GM21737 (cell line): ENCODE measurements at regions not wholly inside any gene's neighbourhood (a gene's known extent, or its start where the extent isn't known, plus 50 kb on each side); places are given as distances from the start of the nearest gene placed in this dataset.

Experiments
- ATAC-seq: cut with Tn5 transposase; IDR thresholded peaks from one replicate; pipeline ENCODE4 v1.9.1; 2021; ENCODE audit warnings: mild to moderate bottlenecking, moderate library complexity; ENCODE audit not compliant: unreplicated experiment

DNA sequence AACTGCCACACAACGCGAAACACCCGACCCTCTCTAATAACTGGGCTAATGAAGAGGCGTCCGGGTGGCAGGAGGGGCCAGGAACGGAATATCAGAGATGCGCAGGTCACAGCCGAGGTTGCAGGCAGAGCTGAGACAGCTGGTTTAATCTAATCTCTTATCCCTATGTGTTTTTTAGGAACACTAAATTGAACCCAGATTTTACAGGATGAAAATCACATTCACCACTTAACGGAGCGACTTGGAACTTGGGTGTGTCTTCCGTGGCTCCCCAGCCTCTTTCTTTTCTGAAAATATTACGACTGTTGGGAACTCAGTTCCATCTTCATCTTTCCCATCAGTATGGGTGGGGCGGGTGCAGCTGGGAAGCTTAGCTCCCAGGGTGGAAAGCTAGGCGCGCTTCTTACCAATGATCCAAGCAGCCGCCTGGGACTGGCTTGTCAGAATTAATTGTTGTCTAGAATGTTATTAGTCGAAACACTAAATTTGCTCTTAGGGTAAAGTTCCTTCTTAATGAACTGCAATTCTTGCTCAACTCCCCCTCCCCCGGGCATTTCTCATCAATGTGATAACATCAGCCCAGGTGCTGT, 92.5 kb downstream of the IRX2 start:
- no peak for ATAC-seq

DNA sequence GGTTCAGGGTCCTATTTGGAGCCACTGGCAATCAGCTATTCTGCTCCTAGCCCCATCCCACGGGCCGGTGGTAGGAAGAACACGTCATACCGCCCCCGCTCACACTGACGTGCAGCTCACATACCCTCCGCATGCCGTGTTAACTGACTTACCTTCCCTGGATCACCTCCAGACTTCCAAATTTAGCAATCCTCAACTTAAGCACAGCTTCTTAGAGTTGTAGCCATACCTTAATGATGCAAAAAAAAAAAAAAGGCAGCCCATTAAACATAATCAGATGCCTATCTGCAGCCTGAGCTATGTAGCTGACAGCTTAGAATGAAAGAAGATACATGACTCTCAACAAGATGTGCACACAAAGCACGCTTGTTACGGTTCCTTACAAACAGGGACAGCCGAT, 93.0 kb downstream of the IRX2 start:
- ATAC-seq, result no peak

GRCh38 chr5:2657151-2657550, 94.3 kb downstream of the IRX2 start:
- no peak for ATAC-seq

- ATAC-seq, result no peak
Measured at GRCh38 chr5:2656206-2656605, 95.3 kb downstream of the IRX2 start.

- ATAC-seq, result no peak
Measured at GRCh38 chr5:2653991-2654390, 97.5 kb downstream of the IRX2 start.

- ATAC-seq, result no peak
Measured at GRCh38 chr5:2651116-2651515, 100.4 kb downstream of the IRX2 start.

DNA sequence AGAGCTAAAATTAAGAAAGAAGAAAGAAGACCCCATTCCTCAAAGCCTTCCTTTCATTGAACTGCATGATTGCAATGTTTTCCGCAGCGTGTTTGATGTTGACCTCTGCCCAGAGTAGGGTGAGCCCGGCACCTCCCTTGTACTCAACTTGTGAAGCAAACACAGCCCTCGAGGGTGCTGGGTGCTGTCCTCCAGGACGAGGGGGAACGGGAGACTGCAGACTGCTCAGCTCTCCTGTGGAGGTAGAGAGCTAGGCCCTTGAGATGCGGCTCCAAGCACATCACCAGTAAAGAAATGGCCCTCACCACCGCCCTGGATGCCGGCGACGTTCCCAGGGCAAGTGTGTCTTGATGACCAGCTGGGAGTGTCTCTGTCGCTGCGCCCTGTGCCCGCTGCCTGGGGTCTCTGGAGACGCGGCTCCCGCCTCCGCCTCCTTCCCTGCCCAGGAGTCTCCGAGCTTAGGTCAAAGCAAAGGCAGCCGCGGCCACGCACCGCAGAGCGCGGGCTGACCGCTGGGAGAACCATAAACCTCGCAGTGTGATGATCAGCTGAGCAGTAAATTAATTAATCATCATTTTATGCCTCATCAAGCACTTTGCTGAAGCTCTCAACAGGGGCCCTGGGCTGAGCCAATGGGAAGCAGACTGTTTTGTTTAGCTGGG, 108.7 kb downstream of the IRX2 start:
- ATAC-seq, result no peak

GRCh38 chr5:2640717-2641116, 110.8 kb downstream of the IRX2 start:
- no peak for ATAC-seq

DNA sequence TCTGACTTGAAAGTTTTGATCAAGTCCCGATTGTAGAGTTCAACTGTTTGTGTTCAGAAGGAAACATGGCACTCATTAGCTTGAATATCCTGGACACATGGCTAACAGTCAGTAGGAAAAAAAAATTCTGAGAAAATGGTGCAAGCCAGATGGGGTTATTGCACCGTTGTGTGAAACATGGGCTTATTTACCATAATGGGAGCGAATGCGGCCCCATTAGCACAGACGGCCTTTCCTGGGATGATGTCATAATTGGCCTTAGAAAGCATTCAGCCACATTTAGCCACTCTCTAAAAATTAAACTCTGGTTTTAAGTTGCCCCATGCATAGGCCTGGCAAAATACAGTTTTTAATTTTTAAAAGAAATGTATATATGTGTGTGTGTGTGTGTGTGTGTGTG, 112.1 kb downstream of the IRX2 start:
- no peak for ATAC-seq

DNA sequence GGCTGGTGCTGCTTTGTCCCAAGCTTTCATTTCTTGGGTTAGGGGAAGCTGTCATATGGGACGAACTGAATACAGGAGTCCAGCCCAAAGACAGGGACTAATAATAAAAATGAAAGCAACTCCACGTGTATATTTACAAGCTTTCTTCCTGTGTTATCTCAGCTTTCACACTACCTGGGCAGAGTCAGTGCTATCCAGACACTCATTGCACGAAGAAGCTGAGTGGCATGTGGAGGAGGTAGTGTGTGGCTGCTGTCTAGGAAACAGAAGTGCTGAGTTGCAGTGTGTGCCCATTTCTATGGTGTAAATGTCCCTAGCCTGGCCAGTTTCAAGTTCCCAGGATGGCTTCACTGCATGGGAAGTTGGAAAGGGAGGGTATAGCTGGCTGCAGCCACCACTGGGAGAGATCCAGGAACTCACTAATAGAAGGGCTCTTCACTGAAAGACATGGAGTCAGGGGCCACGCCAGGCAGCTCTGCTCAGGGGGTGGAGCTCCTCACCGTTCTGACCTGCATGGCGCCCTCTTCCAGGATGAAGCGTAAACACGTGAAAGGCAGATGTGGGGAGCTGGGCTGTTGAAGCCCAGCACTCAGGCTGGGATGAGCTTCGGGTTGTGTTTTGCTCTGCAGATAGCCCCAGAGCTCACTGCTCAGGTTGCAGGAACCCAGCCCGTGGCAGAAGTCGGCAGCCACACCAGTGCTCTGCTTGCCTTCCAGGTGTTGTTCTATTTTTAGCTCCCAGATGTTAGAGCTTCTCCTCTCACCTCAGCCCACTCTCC, 116.9 kb downstream of the IRX2 start:
- ATAC-seq, result no peak

- ATAC-seq, result no peak
Measured at GRCh38 chr5:2633992-2634391, 117.5 kb downstream of the IRX2 start.

DNA sequence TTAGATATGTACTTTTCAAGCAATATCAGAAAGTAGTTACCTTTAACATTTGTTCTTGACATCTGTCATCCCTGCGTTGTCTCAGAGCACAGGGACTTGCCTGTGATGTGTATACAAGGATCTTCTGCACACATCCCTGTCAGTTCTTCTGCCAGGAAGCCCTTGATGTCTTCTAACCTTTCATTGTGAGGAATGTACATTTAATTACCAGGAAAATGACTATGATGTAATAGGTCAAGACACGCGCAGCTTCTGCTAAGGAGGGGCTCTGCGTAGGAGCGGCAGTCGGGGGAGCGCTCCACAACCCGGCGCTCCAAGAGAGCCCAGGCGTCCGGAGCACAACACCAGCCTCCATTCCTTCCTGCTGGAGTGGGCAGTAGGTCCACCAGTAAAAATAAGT, 119.7 kb downstream of the IRX2 start:
- ATAC-seq, result no peak

DNA sequence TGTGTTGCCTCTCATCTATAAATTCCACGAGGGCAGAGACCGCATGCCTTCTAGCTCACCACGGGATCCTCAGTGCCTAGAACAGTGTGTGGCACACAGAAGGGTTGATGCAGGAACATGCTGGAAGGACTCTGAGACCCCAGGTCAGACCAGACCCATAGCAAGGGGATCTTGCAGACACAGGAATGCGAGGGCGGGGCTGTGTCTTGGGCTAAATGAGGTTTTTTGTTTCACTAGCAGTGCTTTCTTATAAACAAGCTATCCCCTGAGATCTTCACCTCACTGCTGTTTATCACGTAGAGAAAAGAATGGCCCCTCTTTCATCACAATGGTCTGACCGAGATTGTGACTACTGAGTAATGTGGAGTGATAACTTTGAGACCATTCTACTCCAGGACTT, 122.4 kb downstream of the IRX2 start:
- ATAC-seq, result no peak

DNA sequence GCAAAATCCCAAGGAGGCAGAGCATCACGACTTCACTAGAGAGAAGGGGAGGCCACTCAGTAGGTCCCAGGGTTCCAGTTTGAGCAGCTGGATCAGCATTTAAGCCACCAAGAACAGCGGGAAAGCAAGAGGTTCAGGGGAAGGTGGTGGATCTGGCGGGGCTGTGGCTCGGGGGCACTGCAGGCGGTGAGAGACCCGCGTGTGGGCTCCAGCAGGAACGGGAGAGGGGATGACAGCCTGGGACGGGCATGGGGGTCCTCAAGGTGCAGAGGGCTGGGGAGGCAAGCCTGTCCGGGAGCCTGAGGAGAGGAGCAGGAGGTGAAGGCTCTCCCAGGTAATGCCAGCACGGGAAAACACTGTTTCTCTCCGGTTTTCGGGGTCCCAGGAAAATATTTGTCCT, 123.6 kb downstream of the IRX2 start:
- no peak for ATAC-seq

DNA sequence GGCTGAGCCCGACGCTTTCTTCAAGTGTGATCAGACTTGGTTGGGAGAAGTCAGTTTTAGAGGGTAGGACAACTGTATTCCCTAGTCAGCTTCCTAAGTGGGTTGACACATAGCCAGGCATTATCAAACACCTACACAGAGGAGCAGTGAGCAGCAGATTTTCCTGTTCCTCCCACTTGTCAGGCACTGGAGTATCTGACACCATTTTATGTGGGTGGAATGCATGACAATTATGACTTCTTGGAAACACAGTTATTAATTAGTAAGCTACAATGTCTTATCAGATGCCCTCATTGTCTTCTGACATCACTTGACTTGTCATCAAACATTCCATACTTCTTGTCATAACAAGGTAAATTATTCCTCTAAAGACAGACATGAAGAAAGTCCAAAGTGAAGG, 124.9 kb downstream of the IRX2 start:
- ATAC-seq, result no peak

DNA sequence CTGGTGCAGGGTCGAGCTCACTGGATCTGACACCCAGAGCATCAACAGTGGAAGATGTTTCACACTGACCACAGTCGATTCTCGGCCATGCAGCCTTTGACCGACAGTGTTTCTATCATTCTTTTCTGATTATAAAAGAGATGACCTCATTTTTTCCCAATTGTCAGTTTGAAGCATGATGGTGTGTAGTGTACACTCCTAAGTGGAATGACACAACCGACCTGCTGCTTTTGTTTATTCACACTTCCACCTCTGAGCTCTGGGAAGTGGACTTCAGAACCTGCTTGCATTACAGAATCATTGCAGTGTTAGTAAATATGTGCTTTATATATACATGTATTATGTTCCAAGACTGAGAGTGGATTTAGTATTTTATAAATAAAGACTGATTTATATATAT, 128.6 kb downstream of the IRX2 start:
- ATAC-seq, result no peak

GRCh38 chr5:2621631-2622030, 129.8 kb downstream of the IRX2 start:
- no peak for ATAC-seq

DNA sequence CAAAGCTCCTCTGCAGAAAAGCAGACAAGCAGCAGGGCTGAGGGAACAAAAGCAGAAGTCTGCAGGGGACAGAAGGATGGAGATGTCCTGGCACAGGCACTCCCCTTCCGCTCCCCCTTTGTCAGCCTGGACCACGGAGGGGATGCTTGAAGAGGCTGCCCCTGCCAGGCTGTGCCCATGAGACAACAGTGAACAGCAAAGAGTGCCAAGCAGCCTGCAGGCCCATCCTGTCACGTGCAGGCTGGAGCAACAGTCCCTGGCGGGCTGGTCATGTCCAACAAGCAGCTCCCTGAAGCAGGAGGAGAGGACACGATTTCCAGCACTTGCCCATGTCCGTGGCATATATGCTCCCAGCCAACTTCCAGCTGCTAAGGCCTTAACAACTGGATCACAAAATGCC, 132.3 kb downstream of the IRX2 start:
- ATAC-seq, result no peak

DNA sequence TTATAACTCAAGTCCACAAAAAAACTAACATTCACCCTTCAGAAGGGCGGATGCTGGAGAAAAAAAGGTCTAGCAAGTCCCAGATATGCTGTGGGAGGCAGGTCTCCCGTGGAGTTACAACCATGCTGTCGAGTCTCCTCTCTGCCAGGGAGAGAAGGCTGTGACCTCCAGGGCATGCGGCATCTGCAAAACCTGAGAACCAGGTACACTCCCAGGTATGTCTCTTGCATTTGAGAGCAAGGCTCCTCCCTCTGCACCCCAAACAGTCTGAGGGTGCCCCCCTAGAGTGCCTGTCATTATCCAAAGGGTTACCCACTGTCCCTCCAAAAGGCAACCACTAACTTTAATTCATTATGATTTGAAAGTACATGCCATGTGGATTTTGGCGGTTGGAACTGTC, 134.0 kb downstream of the IRX2 start:
- no peak for ATAC-seq

- ATAC-seq, result no peak
Measured at GRCh38 chr5:2615917-2616316, 135.6 kb downstream of the IRX2 start.

- ATAC-seq, result no peak
Measured at GRCh38 chr5:2614571-2614970, 136.9 kb downstream of the IRX2 start.

DNA sequence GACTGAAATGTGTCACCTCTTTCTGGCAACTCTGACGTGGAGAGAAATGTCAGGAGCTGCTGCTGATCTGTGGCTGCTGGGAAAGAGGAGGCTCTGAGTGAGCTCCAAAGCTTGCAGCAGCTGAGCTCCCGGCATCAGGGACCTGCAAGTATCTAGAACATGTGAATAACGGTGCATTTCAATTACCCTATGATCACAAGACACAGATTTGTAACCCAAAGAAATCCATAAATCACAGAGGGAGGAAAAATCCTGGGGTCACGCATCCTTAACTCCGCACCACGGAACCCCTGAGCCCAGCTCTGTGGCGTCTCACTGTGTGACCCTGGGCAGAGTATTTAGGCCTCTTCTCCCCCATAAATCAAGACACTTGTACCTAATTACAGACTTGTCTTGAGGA, 139.8 kb downstream of the IRX2 start:
- ATAC-seq, result no peak
